Liver (tissue), 7 donors: ENCODE measurements at regions not wholly inside any gene's neighbourhood (a gene's known extent, or its start where the extent isn't known, plus 50 kb on each side); places are given as distances from the start of the nearest gene placed in this dataset.

ENCODE experiments used
- DNase-seq: peaks from one replicate; pipeline ENCODE4 v3.0.0-alpha.2; 2017; ENCODE audit warnings: low spot score
- H3K27ac ChIP-seq, 2 donors: one replicate each; pipeline ENCODE4 v1.7.0; 2013; ENCODE audit warnings: inconsistent platforms in 2 of 2, low read length in 2 of 2, control low read depth in 1 of 2, low read depth in 1 of 2, mild to moderate bottlenecking in 1 of 2
- H3K27me3 ChIP-seq, 4 donors: one replicate each; pipeline versions ENCODE4 v1.6.1 to v1.7.0; 2013; ENCODE audit warnings: low read length in 3 of 4, inconsistent platforms in 1 of 4, mild to moderate bottlenecking in 1 of 4, moderate library complexity in 1 of 4; ENCODE audit not compliant: control insufficient read depth in 4 of 4, insufficient read depth in 4 of 4
- H3K36me3 ChIP-seq, 4 donors: one replicate each; pipeline versions ENCODE4 v1.6.1 to v1.7.0; 2013; ENCODE audit warnings: low read length in 3 of 4, mild to moderate bottlenecking in 3 of 4, low read depth in 1 of 4, moderate library complexity in 1 of 4; ENCODE audit not compliant: control insufficient read depth in 4 of 4, insufficient read depth in 3 of 4
- H3K4me1 ChIP-seq, 4 donors: one replicate each; pipeline versions ENCODE4 v1.6.1 to v1.7.0; 2013; ENCODE audit warnings: low read length in 3 of 4, mild to moderate bottlenecking in 3 of 4, moderate library complexity in 1 of 4; ENCODE audit not compliant: control insufficient read depth in 4 of 4, insufficient read depth in 4 of 4
- H3K4me3 ChIP-seq, 3 donors: one replicate each; pipeline versions ENCODE4 v1.6.1 to v1.7.0; 2013; ENCODE audit warnings: low read length in 3 of 3, control low read depth in 1 of 3, low read depth in 1 of 3, mild to moderate bottlenecking in 1 of 3
- H3K9ac ChIP-seq, 2 donors: one replicate each; pipeline ENCODE4 v1.7.0; 2013; ENCODE audit warnings: low read length in 2 of 2, mild to moderate bottlenecking in 2 of 2, moderate library complexity in 2 of 2, control low read depth in 1 of 2, low read depth in 1 of 2
- H3K9me3 ChIP-seq, 4 donors: one replicate each; pipeline versions ENCODE4 v1.6.1 to v1.7.0; 2013; ENCODE audit warnings: low read length in 3 of 4; ENCODE audit not compliant: control insufficient read depth in 4 of 4
- EGR1 ChIP-seq, 2 donors: IDR thresholded peaks; 2 replicates each; pipeline ENCODE4 v1.6.1; 2016 to 2018; ENCODE audit warnings: antibody characterized with exemption in 2 of 2, low read depth in 2 of 2
- FOXA1 ChIP-seq: IDR thresholded peaks from 2 replicates; pipeline ENCODE4 v1.6.1; 2016; ENCODE audit warnings: antibody characterized with exemption
- FOXA2 ChIP-seq: IDR thresholded peaks from 2 replicates; pipeline ENCODE4 v1.6.1; 2016; ENCODE audit warnings: antibody characterized with exemption
- GABPA ChIP-seq, 2 donors: IDR thresholded peaks in 1 of 2; conservative IDR thresholded peaks in 1 of 2; 2 replicates each; pipeline ENCODE4 v1.6.1; 2016; ENCODE audit warnings: antibody characterized with exemption in 2 of 2, mild to moderate bottlenecking in 1 of 2, moderate library complexity in 1 of 2
- HNF4A ChIP-seq, 2 donors: conservative IDR thresholded peaks; 2 replicates each; pipeline ENCODE4 v1.6.1; 2016; ENCODE audit warnings: antibody characterized with exemption in 2 of 2, mild to moderate bottlenecking in 2 of 2
- HNF4G ChIP-seq: IDR thresholded peaks from 2 replicates; pipeline ENCODE4 v1.6.1; 2016; ENCODE audit warnings: antibody characterized with exemption
- RAD21 ChIP-seq, 2 donors: IDR thresholded peaks; 2 replicates each; pipeline ENCODE4 v1.6.1; 2016; ENCODE audit warnings: antibody characterized with exemption in 2 of 2, mild to moderate bottlenecking in 2 of 2
- SP1 ChIP-seq: IDR thresholded peaks from 2 replicates; pipeline ENCODE4 v1.6.1; 2018; ENCODE audit warnings: antibody characterized with exemption, mild to moderate bottlenecking
- TAF1 ChIP-seq: conservative IDR thresholded peaks from 2 replicates; pipeline ENCODE4 v1.6.1; 2016; ENCODE audit warnings: antibody characterized with exemption, mild to moderate bottlenecking
- YY1 ChIP-seq: IDR thresholded peaks from 2 replicates; pipeline ENCODE4 v1.6.1; 2016; ENCODE audit warnings: antibody characterized with exemption, mild to moderate bottlenecking
- WGBS: extraction: QIAGEN DNeasy Blood & Tissue Kit; methylation state at CpG from one replicate; pipeline ENCODE4 v1.1.7; 2013; 5-methylcytosine and 5-hydroxymethylcytosine counted together
- TF ChIP-seq, protein P1 (sequence below): IDR thresholded peaks from 2 replicates; pipeline ENCODE4 v1.6.1; 2016; ENCODE audit warnings: antibody characterized with exemption
- TF ChIP-seq, protein P2 (sequence below): IDR thresholded peaks from 2 replicates; pipeline ENCODE4 v1.6.1; 2016; ENCODE audit warnings: antibody characterized with exemption
- donor health status: healthy.
- donor health status: healthy.
- donor health status: healthy.
- donor health status: healthy.

DNA sequence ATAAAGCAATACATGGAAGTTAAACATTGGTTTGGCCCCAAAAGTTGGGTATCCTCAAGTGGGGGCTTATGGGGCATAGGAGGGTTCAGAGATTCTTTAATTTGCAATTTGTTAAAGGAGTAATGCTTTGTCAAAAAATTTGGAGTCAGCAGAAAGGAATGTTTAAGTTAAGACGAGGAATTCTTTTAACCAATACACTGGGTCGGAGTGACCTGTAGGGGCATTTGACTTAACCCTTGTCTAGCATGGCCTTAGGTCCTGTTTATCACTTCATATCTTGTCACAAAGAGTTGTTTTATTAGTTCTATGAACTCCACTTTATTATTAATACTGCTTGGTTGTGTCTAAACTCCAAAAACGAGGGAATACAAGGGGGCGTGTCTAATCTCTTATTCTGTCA lies 656.1 kb upstream of the RORB start:
- no peak overlapping the region for H3K27ac ChIP-seq
- H3K4me3 ChIP-seq: no peak overlapping the region
- 84% methylated on average over 4 of the region's 4 CpGs for WGBS
- no peaks in the 10 kb centered on the region for H3K36me3 ChIP-seq
- no peaks in the 10 kb centered on the region for H3K27me3 ChIP-seq
- H3K9ac ChIP-seq: no peak overlapping the region
- no peak for DNase-seq
- H3K9me3 ChIP-seq: no peaks in the 10 kb centered on the region
- no peaks in the 10 kb centered on the region for H3K4me1 ChIP-seq
- no peak for TF ChIP-seq EGR1 (IDR thresholded peaks at IDR 0.05; ENCODE audit: low read depth in 2 of 2)

DNA sequence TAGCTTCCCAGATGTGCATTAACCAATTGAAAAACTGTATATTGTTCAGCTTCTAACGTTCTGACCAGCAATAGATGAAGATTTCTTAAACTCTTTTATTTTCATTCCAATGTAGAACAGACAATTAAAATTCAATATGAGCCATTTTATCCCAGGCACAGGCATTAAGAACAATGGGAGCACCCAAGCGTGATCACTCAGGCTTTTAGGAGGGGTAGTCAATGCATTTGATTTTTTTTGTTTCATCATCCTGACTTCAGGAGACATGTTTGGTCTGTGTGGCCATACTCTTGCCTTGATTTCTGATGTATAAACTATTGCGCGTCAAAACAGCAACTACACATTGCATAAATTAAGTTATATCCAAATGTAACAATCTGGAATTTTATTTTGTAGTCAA lies 653.0 kb upstream of the RORB start:
- H3K36me3 ChIP-seq: no peaks in the 10 kb centered on the region
- no peak for DNase-seq
- H3K4me3 ChIP-seq: no peak overlapping the region
- H3K9ac ChIP-seq: no peak overlapping the region
- no peaks in the 10 kb centered on the region for H3K9me3 ChIP-seq
- peaks cover 0 to 2% (median 0%) of the 10 kb centered on the region in 4 donors for H3K27me3 ChIP-seq
- no peaks in the 10 kb centered on the region for H3K4me1 ChIP-seq
- no peak for TF ChIP-seq HNF4A (conservative IDR thresholded peaks at IDR 0.05)
- WGBS: 85% methylated on average over 4 of the region's 4 CpGs
- no peak overlapping the region for H3K27ac ChIP-seq

DNA sequence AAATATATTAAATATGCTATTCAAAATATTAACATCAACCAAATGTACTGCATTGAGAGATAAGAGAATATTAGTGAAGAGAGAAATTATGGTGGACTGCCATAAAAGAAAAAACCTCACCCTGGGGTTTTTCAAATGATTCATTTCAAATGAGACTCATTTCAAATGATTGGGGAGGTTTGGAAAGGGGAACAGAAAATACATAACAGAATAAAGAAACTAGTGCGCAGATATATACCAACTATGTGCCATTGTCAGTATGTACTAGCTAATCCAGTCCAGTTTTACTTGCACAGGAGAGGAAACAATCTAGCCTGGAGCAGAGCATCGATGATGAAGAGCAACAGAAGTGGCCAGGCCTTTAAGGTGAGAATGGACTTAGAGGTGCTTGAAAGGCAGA lies 651.6 kb upstream of the RORB start:
- H3K9me3 ChIP-seq: no peaks in the 10 kb centered on the region
- DNase-seq: no peak
- WGBS: 89% methylated on average over 2 of the region's 2 CpGs
- peaks cover 0 to 2% (median 0%) of the 10 kb centered on the region in 4 donors for H3K27me3 ChIP-seq
- H3K4me3 ChIP-seq: no peak overlapping the region
- TF ChIP-seq FOXA2: no peak
- no peak for TF ChIP-seq RAD21 (IDR thresholded peaks at IDR 0.05)
- no peak for TF ChIP-seq SP1
- no peak for TF ChIP-seq FOXA1
- TF ChIP-seq, protein P1, sequence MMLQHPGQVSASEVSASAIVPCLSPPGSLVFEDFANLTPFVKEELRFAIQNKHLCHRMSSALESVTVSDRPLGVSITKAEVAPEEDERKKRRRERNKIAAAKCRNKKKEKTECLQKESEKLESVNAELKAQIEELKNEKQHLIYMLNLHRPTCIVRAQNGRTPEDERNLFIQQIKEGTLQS: no peak
- no peak for TF ChIP-seq HNF4G
- TF ChIP-seq TAF1: no peak
- no peak overlapping the region for H3K27ac ChIP-seq
- no peaks in the 10 kb centered on the region for H3K4me1 ChIP-seq
- H3K36me3 ChIP-seq: no peaks in the 10 kb centered on the region
- no peak overlapping the region for H3K9ac ChIP-seq

DNA sequence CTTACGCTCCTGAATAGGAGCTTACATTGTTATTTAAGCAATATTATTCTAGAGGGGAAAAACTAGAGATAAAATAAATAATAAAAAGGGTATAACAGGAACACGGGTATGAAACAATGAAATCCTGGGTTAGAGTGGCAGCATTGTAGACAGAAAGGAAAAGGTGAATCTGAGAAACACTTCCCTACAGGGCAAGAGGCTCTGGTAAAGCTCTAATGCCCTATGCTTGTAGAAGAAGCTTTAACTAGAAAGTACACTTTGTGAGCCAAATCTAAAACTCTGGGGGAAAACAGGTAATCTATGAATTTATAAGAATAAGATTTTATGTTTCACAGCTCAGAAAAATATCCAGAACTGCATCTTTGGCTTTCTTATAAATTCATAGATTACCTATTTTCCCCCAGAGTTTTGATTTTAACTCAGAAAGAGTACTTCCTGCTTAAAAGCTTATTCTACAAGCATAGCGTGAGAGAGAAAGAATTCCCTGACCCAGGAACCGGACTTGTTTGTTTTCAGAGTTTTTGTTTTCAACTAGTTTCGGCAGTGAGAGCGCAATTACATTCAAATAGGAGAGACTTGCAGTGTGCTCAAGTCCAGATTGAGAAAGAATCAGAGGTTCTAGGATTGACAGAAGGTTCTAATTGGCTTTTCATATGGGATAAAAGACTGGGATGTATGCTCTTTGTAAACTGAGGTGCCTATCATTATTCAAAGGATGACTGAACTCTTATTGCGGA lies 651.0 kb upstream of the RORB start:
- WGBS: 63% methylated on average over 7 of the region's 7 CpGs
- H3K4me1 ChIP-seq: no peaks in the 10 kb centered on the region
- no peaks in the 10 kb centered on the region for H3K9me3 ChIP-seq
- H3K9ac ChIP-seq: no peak overlapping the region
- H3K4me3 ChIP-seq: no peak overlapping the region
- TF ChIP-seq YY1 (no peak), TAF1 (no peak), RAD21 (IDR thresholded peaks at IDR 0.05) (no peak), GABPA (IDR thresholded peaks at IDR 0.05 in 1 of 2, conservative IDR thresholded peaks at IDR 0.05 in 1 of 2) (no peak)
- TF ChIP-seq, protein P1: no peak
- TF ChIP-seq, protein P2, sequence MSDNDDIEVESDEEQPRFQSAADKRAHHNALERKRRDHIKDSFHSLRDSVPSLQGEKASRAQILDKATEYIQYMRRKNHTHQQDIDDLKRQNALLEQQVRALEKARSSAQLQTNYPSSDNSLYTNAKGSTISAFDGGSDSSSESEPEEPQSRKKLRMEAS: no peak
- peaks cover 0 to 2% (median 0%) of the 10 kb centered on the region in 4 donors for H3K27me3 ChIP-seq
- DNase-seq: no peak
- H3K27ac ChIP-seq: no peak overlapping the region
- H3K36me3 ChIP-seq: no peaks in the 10 kb centered on the region
